ENCODE measurements at regions not wholly inside any gene's neighbourhood (a gene's known extent, or its start where the extent isn't known, plus 50 kb on each side); places are given as distances from the start of the nearest gene placed in this dataset.

DNA sequence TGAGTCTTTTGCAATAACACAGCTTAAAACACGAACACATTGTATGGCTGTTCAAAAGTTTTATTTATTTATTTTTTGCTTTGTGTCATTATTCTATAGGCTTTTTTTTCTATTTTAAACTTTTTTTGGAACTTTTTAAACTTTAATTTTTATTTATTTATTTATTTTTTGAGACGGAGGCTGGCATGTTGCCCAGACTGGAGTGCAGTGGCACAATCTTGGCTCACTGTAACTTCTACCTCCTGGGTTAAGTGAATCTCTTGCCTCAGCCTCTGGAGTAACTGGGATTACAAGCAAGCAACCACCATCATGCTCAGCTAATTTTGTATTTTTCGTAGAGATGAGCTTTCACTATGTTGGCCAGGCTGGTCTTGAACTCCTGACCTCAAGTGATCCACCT, 88.3 kb upstream of the GADD45A start (continued):
- TF ChIP-seq, protein P1, sequence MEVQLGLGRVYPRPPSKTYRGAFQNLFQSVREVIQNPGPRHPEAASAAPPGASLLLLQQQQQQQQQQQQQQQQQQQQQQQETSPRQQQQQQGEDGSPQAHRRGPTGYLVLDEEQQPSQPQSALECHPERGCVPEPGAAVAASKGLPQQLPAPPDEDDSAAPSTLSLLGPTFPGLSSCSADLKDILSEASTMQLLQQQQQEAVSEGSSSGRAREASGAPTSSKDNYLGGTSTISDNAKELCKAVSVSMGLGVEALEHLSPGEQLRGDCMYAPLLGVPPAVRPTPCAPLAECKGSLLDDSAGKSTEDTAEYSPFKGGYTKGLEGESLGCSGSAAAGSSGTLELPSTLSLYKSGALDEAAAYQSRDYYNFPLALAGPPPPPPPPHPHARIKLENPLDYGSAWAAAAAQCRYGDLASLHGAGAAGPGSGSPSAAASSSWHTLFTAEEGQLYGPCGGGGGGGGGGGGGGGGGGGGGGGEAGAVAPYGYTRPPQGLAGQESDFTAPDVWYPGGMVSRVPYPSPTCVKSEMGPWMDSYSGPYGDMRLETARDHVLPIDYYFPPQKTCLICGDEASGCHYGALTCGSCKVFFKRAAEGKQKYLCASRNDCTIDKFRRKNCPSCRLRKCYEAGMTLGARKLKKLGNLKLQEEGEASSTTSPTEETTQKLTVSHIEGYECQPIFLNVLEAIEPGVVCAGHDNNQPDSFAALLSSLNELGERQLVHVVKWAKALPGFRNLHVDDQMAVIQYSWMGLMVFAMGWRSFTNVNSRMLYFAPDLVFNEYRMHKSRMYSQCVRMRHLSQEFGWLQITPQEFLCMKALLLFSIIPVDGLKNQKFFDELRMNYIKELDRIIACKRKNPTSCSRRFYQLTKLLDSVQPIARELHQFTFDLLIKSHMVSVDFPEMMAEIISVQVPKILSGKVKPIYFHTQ (CRISPR knock-in tag; IDR thresholded peaks at IDR 0.05): no peak
- TF ChIP-seq, protein P2, sequence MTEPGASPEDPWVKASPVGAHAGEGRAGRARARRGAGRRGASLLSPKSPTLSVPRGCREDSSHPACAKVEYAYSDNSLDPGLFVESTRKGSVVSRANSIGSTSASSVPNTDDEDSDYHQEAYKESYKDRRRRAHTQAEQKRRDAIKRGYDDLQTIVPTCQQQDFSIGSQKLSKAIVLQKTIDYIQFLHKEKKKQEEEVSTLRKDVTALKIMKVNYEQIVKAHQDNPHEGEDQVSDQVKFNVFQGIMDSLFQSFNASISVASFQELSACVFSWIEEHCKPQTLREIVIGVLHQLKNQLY (CRISPR knock-in tag; IDR thresholded peaks at IDR 0.05): no peak
- TF ChIP-seq, protein P3, sequence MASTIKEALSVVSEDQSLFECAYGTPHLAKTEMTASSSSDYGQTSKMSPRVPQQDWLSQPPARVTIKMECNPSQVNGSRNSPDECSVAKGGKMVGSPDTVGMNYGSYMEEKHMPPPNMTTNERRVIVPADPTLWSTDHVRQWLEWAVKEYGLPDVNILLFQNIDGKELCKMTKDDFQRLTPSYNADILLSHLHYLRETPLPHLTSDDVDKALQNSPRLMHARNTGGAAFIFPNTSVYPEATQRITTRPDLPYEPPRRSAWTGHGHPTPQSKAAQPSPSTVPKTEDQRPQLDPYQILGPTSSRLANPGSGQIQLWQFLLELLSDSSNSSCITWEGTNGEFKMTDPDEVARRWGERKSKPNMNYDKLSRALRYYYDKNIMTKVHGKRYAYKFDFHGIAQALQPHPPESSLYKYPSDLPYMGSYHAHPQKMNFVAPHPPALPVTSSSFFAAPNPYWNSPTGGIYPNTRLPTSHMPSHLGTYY (CRISPR knock-in tag; IDR thresholded peaks at IDR 0.05): no peak
- TF ChIP-seq, protein P4, sequence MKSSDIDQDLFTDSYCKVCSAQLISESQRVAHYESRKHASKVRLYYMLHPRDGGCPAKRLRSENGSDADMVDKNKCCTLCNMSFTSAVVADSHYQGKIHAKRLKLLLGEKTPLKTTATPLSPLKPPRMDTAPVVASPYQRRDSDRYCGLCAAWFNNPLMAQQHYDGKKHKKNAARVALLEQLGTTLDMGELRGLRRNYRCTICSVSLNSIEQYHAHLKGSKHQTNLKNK (CRISPR knock-in tag; IDR thresholded peaks at IDR 0.05): no peak
- TF ChIP-seq ZNF219 (CRISPR knock-in tag; IDR thresholded peaks at IDR 0.05; ENCODE audit: borderline replicate concordance) (no peak), ZNF138 (CRISPR knock-in tag; conservative IDR thresholded peaks at IDR 0.05) (no peak), ATF2 (CRISPR knock-in tag; IDR thresholded peaks at IDR 0.05; ENCODE audit: borderline replicate concordance, low read depth) (no peak), GRHL2 (CRISPR knock-in tag; IDR thresholded peaks at IDR 0.05; ENCODE audit: insufficient replicate concordance, severe bottlenecking) (no peak), ATF1 (CRISPR knock-in tag; IDR thresholded peaks at IDR 0.05) (no peak)

DNA sequence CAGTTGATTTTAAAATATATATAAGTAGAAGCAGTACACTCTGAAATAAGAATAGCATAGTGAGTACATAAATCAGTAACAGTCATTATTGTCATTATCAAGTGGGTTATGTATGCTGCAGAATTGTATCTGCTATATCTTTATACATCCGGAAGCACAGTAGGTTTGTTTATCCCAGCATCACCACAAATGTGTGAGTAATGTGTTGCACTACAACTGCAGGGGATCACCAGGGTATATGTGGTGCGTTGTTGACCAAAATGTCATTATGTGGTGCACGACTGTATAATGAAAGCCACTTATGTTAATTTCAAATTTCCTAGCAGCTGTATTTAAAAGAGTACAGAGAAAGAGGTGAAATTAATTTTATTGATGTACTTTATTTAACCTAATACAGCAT, 87.7 kb upstream of the GADD45A start:
- Mint-ChIP-seq H3K27ac (no peak overlapping the region), H3K27me3 (ENCODE audit: low read depth) (no peaks in the 10 kb centered on the region), H3K36me3 (peaks cover 2% of the 10 kb centered on the region; the same call in 1 of the 2 replicates), H3K9me3 (peaks cover 5% of the 10 kb centered on the region), H3K4me1 (peaks cover 16% of the 10 kb centered on the region), H3K4me3 (no peak overlapping the region)
- ChIA-PET POLR2A (no interaction called here), CTCF (no interaction called here)
- ATAC-seq (no peak), DNase-seq (ENCODE audit: low spot score) (no peak)
- TF ChIP-seq, protein P5, sequence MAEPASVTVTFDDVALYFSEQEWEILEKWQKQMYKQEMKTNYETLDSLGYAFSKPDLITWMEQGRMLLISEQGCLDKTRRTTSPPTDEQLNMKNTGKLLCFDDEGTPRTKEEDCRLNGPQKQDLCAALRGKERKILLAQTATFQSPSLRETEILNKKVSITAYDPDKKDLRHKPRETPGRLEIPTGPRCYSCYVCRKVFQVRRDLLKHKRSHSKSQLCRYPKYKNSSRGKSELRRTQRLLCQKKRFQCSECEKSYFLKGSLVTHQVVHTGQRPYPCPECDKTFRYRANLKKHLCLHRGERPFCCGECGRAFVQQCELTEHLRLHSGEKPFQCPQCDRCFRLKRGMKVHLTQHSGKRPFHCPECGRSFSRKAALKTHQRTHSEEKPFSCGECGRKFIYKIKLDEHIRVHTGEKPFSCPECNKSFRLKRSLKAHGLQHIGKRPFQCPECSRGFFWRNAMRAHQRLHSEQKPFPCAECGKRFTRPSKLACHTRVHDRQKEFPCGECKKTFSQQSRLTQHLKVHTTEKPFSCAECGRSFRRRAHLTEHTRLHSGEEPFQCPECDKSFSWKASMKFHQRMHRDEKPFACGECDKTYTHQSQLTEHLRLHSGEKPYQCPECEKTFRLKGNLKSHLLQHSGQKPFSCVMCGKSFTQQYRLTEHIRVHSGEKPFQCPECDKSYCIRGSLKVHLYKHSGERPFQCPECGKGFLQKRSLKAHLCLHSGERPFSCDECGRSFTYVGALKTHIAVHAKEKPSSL (CRISPR knock-in tag; conservative IDR thresholded peaks at IDR 0.05): no peak
- TF ChIP-seq MYBL2 (CRISPR knock-in tag; IDR thresholded peaks at IDR 0.05) (no peak), FOXJ3 (CRISPR knock-in tag; IDR thresholded peaks at IDR 0.05; ENCODE audit: borderline replicate concordance) (no peak), NFYB (CRISPR knock-in tag; conservative IDR thresholded peaks at IDR 0.05; ENCODE audit: low read depth) (no peak), ATF2 (CRISPR knock-in tag; IDR thresholded peaks at IDR 0.05; ENCODE audit: borderline replicate concordance, low read depth) (no peak), ZNF232 (CRISPR knock-in tag; IDR thresholded peaks at IDR 0.05) (no peak), ZNF138 (CRISPR knock-in tag; conservative IDR thresholded peaks at IDR 0.05) (no peak), TEAD4 (CRISPR knock-in tag; IDR thresholded peaks at IDR 0.05) (no peak), NFE2L1 (CRISPR knock-in tag; IDR thresholded peaks at IDR 0.05) (no peak), RORB (CRISPR knock-in tag; IDR thresholded peaks at IDR 0.05) (no peak), NR2C2 (CRISPR knock-in tag; IDR thresholded peaks at IDR 0.05) (no peak), PRRX2 (CRISPR knock-in tag; IDR thresholded peaks at IDR 0.05) (no peak), NR3C1 (CRISPR knock-in tag; conservative IDR thresholded peaks at IDR 0.05; ENCODE audit: low read depth) (no peak), GABPB1 (CRISPR knock-in tag; IDR thresholded peaks at IDR 0.05) (no peak), CBFB (CRISPR knock-in tag; IDR thresholded peaks at IDR 0.05; ENCODE audit: low read depth) (no peak), ELF4 (CRISPR knock-in tag; IDR thresholded peaks at IDR 0.05; ENCODE audit: low read depth) (no peak)
- TF ChIP-seq, protein P6, sequence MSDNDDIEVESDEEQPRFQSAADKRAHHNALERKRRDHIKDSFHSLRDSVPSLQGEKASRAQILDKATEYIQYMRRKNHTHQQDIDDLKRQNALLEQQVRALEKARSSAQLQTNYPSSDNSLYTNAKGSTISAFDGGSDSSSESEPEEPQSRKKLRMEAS (CRISPR knock-in tag; IDR thresholded peaks at IDR 0.05): no peak
- TF ChIP-seq, protein P7, sequence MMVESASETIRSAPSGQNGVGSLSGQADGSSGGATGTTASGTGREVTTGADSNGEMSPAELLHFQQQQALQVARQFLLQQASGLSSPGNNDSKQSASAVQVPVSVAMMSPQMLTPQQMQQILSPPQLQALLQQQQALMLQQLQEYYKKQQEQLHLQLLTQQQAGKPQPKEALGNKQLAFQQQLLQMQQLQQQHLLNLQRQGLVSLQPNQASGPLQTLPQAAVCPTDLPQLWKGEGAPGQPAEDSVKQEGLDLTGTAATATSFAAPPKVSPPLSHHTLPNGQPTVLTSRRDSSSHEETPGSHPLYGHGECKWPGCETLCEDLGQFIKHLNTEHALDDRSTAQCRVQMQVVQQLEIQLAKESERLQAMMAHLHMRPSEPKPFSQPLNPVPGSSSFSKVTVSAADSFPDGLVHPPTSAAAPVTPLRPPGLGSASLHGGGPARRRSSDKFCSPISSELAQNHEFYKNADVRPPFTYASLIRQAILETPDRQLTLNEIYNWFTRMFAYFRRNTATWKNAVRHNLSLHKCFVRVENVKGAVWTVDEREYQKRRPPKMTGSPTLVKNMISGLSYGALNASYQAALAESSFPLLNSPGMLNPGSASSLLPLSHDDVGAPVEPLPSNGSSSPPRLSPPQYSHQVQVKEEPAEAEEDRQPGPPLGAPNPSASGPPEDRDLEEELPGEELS (CRISPR knock-in tag; IDR thresholded peaks at IDR 0.05): no peak
